BJ (cell line): ENCODE measurements at regions not wholly inside any gene's neighbourhood (a gene's known extent, or its start where the extent isn't known, plus 50 kb on each side); places are given as distances from the start of the nearest gene placed in this dataset.

Experiments used
- CTCF ChIA-PET: fragments of 350-600 bp; formaldehyde crosslinking; extraction: SDS; loops from one replicate; lab custom pipeline; 2021; ENCODE audit warnings: antibody characterized with exemption, inconsistent platforms; lab: Yijun Ruan, JAX
- POLR2A ChIA-PET: fragments of 300-600 bp; sonication (Branson Sonifier 250); formaldehyde crosslinking; extraction: SDS; loops from one replicate; lab custom pipeline; 2021; ENCODE audit warnings: antibody characterized with exemption; lab: Charles Lee
- DNase-seq: peaks from one replicate; pipeline ENCODE4 v3.0.0-alpha.2; 2011; ENCODE audit warnings: low read depth
- H3K27me3 ChIP-seq: 2 replicates; pipeline ENCODE4 v1.6.0; 2011; ENCODE audit warnings: low read length; ENCODE audit not compliant: control insufficient read depth, insufficient read depth
- H3K36me3 ChIP-seq: 2 replicates; pipeline ENCODE4 v1.5.1; 2011; ENCODE audit warnings: low read length; ENCODE audit not compliant: control insufficient read depth, insufficient read depth
- H3K4me3 ChIP-seq: 2 replicates; pipeline ENCODE4 v1.5.1; 2011; ENCODE audit warnings: low read depth, mild to moderate bottlenecking, control low read depth, low read length
- CTCF ChIP-seq: IDR thresholded peaks from 2 replicates; pipeline ENCODE4 v1.5.1; 2011; ENCODE audit warnings: low read depth, mild to moderate bottlenecking, control low read depth, inconsistent platforms, low read length, moderate library complexity; ENCODE audit not compliant: insufficient read depth

DNA sequence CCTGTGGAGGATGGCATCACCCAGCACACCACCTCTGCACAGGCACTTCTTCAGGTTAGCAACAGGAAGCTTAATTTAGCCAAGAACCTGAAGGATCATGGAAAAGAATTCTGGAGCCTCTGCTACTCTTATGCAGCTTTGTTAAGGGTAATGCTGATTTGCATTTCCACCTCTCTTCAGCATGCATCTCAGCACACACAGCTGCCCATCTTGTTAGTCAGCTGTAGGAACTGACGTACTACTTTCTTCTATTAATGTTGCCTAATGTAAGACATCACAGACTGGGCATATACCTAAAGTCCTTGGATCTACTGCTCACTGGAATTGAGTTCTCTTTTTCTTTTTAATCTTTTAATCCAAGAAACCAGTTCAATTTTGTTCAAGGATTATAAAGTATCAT lies 181.0 kb downstream of the SPP2 start:
- POLR2A ChIA-PET: no interaction called here
- TF ChIP-seq CTCF: no peak
- Histone ChIP-seq H3K36me3 (no peaks in the 10 kb centered on the region), H3K27me3 (peaks cover 4% of the 10 kb centered on the region; the same call in 1 of the 2 replicates), H3K4me3 (no peak overlapping the region)
- CTCF ChIA-PET: interaction anchor here (0.7 to 0.9 kb wide), 2 partner anchors 9 to 57 kb away, joined by 3 to 4 read pairs; no protein-coding TSS in a partner anchor
- DNase-seq: no peak

- H3K36me3 ChIP-seq: no peaks in the 10 kb centered on the region
- CTCF ChIA-PET: interaction anchor here (0.7 to 0.9 kb wide), 2 partner anchors 10 to 15 kb away, joined by 3 read pairs; no protein-coding TSS in a partner anchor
- no peak for DNase-seq
- POLR2A ChIA-PET: no interaction called here
- H3K27me3 ChIP-seq: no peaks in the 10 kb centered on the region; the same call in 1 of the 2 replicates
- TF ChIP-seq CTCF: no peak
- no peak overlapping the region for H3K4me3 ChIP-seq
Measured at GRCh38 chr2:234219046-234219310, 168.5 kb downstream of the SPP2 start.

DNA sequence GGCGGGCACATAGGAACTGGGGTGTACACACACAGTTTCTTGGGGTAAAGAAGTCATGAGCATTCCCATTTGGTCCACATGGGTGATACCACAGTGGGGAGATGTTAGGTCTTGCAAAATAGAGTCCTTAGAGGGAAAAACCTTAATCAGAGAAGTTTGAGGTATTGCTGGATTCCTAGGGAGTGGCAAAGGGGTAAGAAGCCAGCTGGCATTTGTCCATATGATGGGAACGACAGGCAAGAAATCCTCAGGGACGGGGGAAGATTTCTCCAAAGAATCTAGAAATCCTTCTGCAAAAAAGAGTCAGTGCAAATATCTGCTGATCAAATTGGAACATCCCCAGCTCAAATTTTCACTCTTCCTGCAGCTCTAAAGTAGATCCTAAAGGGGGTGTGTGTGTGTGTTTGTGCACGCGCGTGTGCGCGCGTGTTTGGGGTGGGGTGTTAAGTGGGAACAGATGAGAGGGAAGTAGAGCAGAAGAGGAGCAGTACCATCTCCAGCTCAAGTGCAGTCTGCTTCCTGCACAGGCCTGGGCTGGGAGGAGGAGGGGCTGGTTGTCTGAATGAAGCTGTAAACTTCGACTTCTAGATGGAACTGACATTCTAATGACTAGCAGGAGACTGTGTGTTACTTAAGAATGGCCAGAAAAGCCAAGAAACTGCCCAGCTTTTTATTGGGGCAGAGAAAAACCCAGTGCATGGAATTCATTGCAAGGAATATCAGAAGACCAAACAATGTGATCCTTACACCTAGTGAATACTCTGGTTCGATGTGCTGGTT lies 168.0 kb downstream of the SPP2 start:
- TF ChIP-seq CTCF: no peak
- H3K4me3 ChIP-seq: no peak overlapping the region
- CTCF ChIA-PET: interaction anchor here (0.7 to 0.9 kb wide), 3 partner anchors 11 to 210 kb away, joined by 3 read pairs; no protein-coding TSS in a partner anchor
- no peaks in the 10 kb centered on the region; the same call in 1 of the 2 replicates for H3K27me3 ChIP-seq
- POLR2A ChIA-PET: no interaction called here
- no peak for DNase-seq
- no peaks in the 10 kb centered on the region for H3K36me3 ChIP-seq

- no peak for TF ChIP-seq CTCF
- ChIA-PET CTCF (no interaction called here), POLR2A (no interaction called here)
- no peak for DNase-seq
- Histone ChIP-seq H3K36me3 (no peaks in the 10 kb centered on the region), H3K4me3 (no peak overlapping the region), H3K27me3 (peaks cover 2% of the 10 kb centered on the region; the same call in 1 of the 2 replicates)
Measured at GRCh38 chr2:234212534-234212933, 162.0 kb downstream of the SPP2 start.

GRCh38 chr2:234211797-234212196 lies 161.3 kb downstream of the SPP2 start:
- ChIA-PET POLR2A (no interaction called here), CTCF (no interaction called here)
- Histone ChIP-seq H3K4me3 (no peak overlapping the region), H3K36me3 (no peaks in the 10 kb centered on the region), H3K27me3 (peaks cover 2% of the 10 kb centered on the region; the same call in 1 of the 2 replicates)
- no peak for TF ChIP-seq CTCF
- DNase-seq: no peak
